Smooth muscle cell (in vitro differentiated cells): ENCODE measurements at regions not wholly inside any gene's neighbourhood (a gene's known extent, or its start where the extent isn't known, plus 50 kb on each side); places are given as distances from the start of the nearest gene placed in this dataset.

Source experiments
- DNase-seq: peaks from one replicate; lab custom pipeline; 2025; ENCODE audit not compliant: unreplicated experiment; lab: John Stamatoyannopoulos, UW
- H2AFZ ChIP-seq: fragments of 200-600 bp; sonication (generic); 2 replicates; pipeline ENCODE4 v1.6.0; 2016; ENCODE audit warnings: antibody characterized with exemption, low read depth, mild to moderate bottlenecking
- H3F3A ChIP-seq: fragments of 200-600 bp; sonication (generic); 2 replicates; pipeline ENCODE4 v1.6.0; 2017; ENCODE audit warnings: antibody characterized with exemption, low read depth
- H3K27ac ChIP-seq: fragments of 200-600 bp; sonication (generic); 2 replicates; pipeline ENCODE4 v1.5.1; 2016; ENCODE audit warnings: low read depth, mild to moderate bottlenecking
- H3K27me3 ChIP-seq: fragments of 200-600 bp; sonication (generic); 2 replicates; pipeline ENCODE4 v1.6.1; 2016; ENCODE audit warnings: low read depth, mild to moderate bottlenecking
- H3K36me3 ChIP-seq: fragments of 200-600 bp; sonication (generic); 2 replicates; pipeline ENCODE4 v1.5.1; 2016; ENCODE audit warnings: low read depth
- H3K4me1 ChIP-seq: fragments of 200-600 bp; sonication (generic); 2 replicates; pipeline ENCODE4 v1.5.1; 2016; ENCODE audit warnings: low read depth
- H3K4me2 ChIP-seq: fragments of 200-600 bp; sonication (generic); 2 replicates; pipeline ENCODE4 v1.6.0; 2016; ENCODE audit warnings: mild to moderate bottlenecking
- H3K4me3 ChIP-seq: fragments of 200-600 bp; sonication (generic); 2 replicates; pipeline ENCODE4 v1.5.1; 2016; ENCODE audit warnings: mild to moderate bottlenecking
- H3K79me2 ChIP-seq: fragments of 200-600 bp; sonication (generic); 2 replicates; pipeline ENCODE4 v1.6.0; 2016; ENCODE audit warnings: low read depth, mild to moderate bottlenecking
- H3K9ac ChIP-seq: fragments of 200-600 bp; sonication (generic); 2 replicates; pipeline ENCODE4 v1.6.0; 2016; ENCODE audit warnings: low read depth
- H3K9me3 ChIP-seq: fragments of 200-600 bp; sonication (generic); replicated peaks from 2 replicates; pipeline ENCODE4 v1.5.1; 2016; ENCODE audit warnings: low read depth
- H4K20me1 ChIP-seq: fragments of 200-600 bp; sonication (generic); 2 replicates; pipeline ENCODE4 v1.6.0; 2016; ENCODE audit warnings: low read depth
- WGBS: methylation state at CpG from one replicate; pipeline ENCODE4 v1.1.7; 2016; ENCODE audit warnings: low lambda C conversion rate; 5-methylcytosine and 5-hydroxymethylcytosine counted together
- TF ChIP-seq, protein P1 (sequence below): fragments of 200-600 bp; sonication (generic); IDR thresholded peaks from 2 replicates; pipeline ENCODE4 v1.5.1; 2017; ENCODE audit warnings: borderline replicate concordance, mild to moderate bottlenecking, antibody characterized with exemption; ENCODE audit not compliant: insufficient read depth, poor library complexity, severe bottlenecking

DNA sequence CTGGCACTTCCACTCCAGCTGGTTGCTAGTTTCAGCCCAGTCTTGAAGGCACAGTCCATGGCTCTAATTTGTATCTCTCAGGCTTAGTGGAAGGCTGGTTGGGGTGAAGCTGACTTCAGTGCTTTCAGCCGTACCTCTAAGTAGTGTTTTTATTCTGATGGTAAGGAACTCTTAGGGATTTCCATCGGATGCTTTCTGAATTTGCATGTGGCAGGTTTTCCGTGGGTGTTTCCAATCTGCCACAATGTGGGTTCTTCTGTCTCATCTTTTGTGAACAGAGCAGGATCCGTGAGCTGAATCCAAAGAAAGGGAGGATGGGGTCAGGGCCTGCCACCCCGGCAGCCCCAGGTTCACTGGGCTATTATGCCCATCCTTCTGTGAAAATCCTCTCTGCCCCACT is 607.9 kb upstream of the MKI67 start:
- no peaks in the 10 kb centered on the region for H3K9me3 ChIP-seq
- TF ChIP-seq, protein P1, sequence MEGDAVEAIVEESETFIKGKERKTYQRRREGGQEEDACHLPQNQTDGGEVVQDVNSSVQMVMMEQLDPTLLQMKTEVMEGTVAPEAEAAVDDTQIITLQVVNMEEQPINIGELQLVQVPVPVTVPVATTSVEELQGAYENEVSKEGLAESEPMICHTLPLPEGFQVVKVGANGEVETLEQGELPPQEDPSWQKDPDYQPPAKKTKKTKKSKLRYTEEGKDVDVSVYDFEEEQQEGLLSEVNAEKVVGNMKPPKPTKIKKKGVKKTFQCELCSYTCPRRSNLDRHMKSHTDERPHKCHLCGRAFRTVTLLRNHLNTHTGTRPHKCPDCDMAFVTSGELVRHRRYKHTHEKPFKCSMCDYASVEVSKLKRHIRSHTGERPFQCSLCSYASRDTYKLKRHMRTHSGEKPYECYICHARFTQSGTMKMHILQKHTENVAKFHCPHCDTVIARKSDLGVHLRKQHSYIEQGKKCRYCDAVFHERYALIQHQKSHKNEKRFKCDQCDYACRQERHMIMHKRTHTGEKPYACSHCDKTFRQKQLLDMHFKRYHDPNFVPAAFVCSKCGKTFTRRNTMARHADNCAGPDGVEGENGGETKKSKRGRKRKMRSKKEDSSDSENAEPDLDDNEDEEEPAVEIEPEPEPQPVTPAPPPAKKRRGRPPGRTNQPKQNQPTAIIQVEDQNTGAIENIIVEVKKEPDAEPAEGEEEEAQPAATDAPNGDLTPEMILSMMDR, result no peak
- DNase-seq, result no peak
- 95% methylated on average over 5 of the region's 5 CpGs for WGBS
- no peak overlapping the region for H3K4me3 ChIP-seq
- H3K4me2 ChIP-seq, result no peak overlapping the region
- peaks cover 29% of the 10 kb centered on the region for H3K27me3 ChIP-seq
- H3K36me3 ChIP-seq, result no peaks in the 10 kb centered on the region
- H3K9ac ChIP-seq, result no peak overlapping the region
- no peak overlapping the region for H2AFZ ChIP-seq
- H3F3A ChIP-seq, result no peaks in the 10 kb centered on the region
- no peaks in the 10 kb centered on the region for H3K79me2 ChIP-seq
- H3K4me1 ChIP-seq, result no peaks in the 10 kb centered on the region
- no peaks in the 10 kb centered on the region for H4K20me1 ChIP-seq
- no peak overlapping the region for H3K27ac ChIP-seq

DNA sequence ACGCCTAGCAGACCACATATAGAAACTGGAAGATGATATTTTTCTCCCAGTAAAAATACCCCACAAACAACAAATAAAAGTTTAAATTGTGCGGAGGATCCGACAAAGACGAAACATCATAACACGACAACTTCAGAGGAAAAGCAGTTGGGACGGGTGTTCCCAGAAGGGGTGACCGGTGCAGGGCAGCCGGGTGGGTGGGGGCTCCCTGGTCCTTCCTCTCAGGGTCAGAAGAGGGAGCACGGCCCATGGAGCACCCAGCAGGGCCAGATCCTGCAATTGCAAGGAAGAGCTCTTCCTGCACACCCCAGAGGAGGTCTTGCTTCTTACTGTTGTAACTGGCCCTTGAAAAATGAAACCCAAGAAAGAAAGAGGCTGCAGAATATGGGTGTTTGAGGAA is 608.5 kb upstream of the MKI67 start:
- Histone ChIP-seq H3K27me3 (peaks cover 30% of the 10 kb centered on the region), H2AFZ (no peak overlapping the region), H4K20me1 (no peaks in the 10 kb centered on the region), H3K27ac (no peak overlapping the region), H3K4me2 (no peak overlapping the region), H3K36me3 (no peaks in the 10 kb centered on the region), H3K4me1 (no peaks in the 10 kb centered on the region), H3K9me3 (no peaks in the 10 kb centered on the region), H3K9ac (no peak overlapping the region), H3K4me3 (no peak overlapping the region), H3K79me2 (no peaks in the 10 kb centered on the region), H3F3A (no peaks in the 10 kb centered on the region)
- no peak for DNase-seq
- 91% methylated on average over 9 of the region's 9 CpGs for WGBS
- TF ChIP-seq, protein P1, result no peak

DNA sequence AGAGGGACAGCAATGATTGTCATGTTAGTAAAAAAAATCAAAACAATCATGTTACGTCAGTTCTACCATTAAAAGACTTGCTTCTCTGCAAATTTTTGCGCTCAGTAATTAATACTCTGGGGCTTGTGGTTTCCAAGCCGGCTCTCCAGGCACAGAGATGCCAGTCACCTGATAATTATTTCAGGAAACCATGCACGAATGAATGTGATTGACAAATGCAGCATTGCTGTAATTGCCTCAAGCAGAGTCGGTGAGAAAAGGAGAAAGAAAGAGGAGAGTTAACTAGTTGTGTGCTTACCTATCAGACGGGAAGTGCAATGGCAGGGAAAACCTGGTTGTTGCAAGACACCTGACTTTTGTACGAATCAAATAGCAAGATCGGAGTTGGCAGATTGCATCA is 609.8 kb upstream of the MKI67 start:
- Histone ChIP-seq H3K4me3 (no peak overlapping the region), H3K27me3 (peaks cover 37% of the 10 kb centered on the region), H3K9me3 (no peaks in the 10 kb centered on the region), H4K20me1 (no peaks in the 10 kb centered on the region), H3K4me1 (no peaks in the 10 kb centered on the region), H3F3A (no peaks in the 10 kb centered on the region), H2AFZ (no peak overlapping the region), H3K79me2 (no peaks in the 10 kb centered on the region), H3K36me3 (no peaks in the 10 kb centered on the region), H3K9ac (no peak overlapping the region), H3K4me2 (no peak overlapping the region), H3K27ac (no peak overlapping the region)
- DNase-seq, result no peak
- WGBS, result 81% methylated on average over 8 of the region's 8 CpGs
- TF ChIP-seq, protein P1, result no peak

DNA sequence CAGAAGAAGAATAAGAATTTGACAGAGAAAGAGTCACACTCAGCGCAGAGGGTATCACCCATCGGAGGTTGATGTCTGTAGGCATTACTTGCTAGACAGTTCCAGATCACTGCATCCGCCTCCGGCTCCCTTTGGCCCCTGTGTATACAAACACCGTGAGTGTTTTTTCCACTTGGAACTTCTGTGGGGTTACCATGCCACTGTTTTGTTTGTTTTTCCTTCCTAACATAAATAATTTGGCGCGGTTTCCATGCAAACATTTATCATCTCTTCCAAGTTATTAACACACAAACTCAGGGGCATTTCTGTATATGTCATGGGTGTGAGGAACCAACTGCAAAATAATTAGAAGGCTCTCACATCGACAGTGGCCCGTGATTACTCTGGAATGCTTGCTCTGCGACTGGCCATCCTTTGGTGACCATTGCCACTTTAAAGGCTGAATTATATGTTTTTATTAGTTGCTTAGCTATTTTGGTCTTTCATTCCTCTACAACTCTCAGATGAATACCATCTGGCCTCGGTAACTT is 612.2 kb upstream of the MKI67 start:
- H3F3A ChIP-seq, result no peaks in the 10 kb centered on the region
- no peaks in the 10 kb centered on the region for H3K9me3 ChIP-seq
- TF ChIP-seq, protein P1, result no peak
- no peak overlapping the region for H2AFZ ChIP-seq
- H3K27me3 ChIP-seq, result peaks cover 40% of the 10 kb centered on the region
- no peak for DNase-seq
- no peaks in the 10 kb centered on the region for H3K4me1 ChIP-seq
- no peak overlapping the region for H3K4me3 ChIP-seq
- H3K79me2 ChIP-seq, result no peaks in the 10 kb centered on the region
- no peak overlapping the region for H3K9ac ChIP-seq
- H4K20me1 ChIP-seq, result no peaks in the 10 kb centered on the region
- 82% methylated on average over 11 of the region's 11 CpGs for WGBS
- no peak overlapping the region for H3K27ac ChIP-seq
- no peaks in the 10 kb centered on the region for H3K36me3 ChIP-seq
- H3K4me2 ChIP-seq, result no peak overlapping the region
